ENCODE measurements at regions not wholly inside any gene's neighbourhood (a gene's known extent, or its start where the extent isn't known, plus 50 kb on each side); places are given as distances from the start of the nearest gene placed in this dataset.
"Not testable (repeated sequence)": the region's sequence is repeated elsewhere in the genome, so short reads cannot be mapped to it uniquely, and the experiment has no call there.

GRCh38 chr6:139754898-139755775 is 380.7 kb upstream of the CITED2 start:
- no peak for DNase-seq

- peak; percentile 54 for DNase-seq
These were observed 378.9 kb upstream of the CITED2 start for GRCh38 chr6:139753198-139753861.

GRCh38 chr6:139752086-139752485 is 377.6 kb upstream of the CITED2 start:
- no peak for DNase-seq

GRCh38 chr6:139751179-139751578 is 376.7 kb upstream of the CITED2 start:
- DNase-seq, result no peak

- DNase-seq, result no peak
These were observed 374.1 kb upstream of the CITED2 start for GRCh38 chr6:139748353-139749146.

- DNase-seq, result no peak
These were observed 372.7 kb upstream of the CITED2 start for GRCh38 chr6:139747154-139747553.

GRCh38 chr6:139744891-139745290 is 370.4 kb upstream of the CITED2 start:
- no peak for DNase-seq

- no peak for DNase-seq
These were observed 369.4 kb upstream of the CITED2 start for GRCh38 chr6:139743664-139744437.

- no peak for DNase-seq
These were observed 368.2 kb upstream of the CITED2 start for GRCh38 chr6:139742671-139743070.

- DNase-seq, result no peak
These were observed 364.5 kb upstream of the CITED2 start for GRCh38 chr6:139738801-139739455.

GRCh38 chr6:139736325-139736906 is 362.0 kb upstream of the CITED2 start:
- DNase-seq, result no peak

GRCh38 chr6:139732451-139732850 is 358.0 kb upstream of the CITED2 start:
- no peak for DNase-seq

GRCh38 chr6:139730340-139730974 is 356.0 kb upstream of the CITED2 start:
- no peak for DNase-seq

- no peak for DNase-seq
These were observed 354.5 kb upstream of the CITED2 start for GRCh38 chr6:139728876-139729427.

GRCh38 chr6:139726272-139726671 is 351.8 kb upstream of the CITED2 start:
- DNase-seq, result not testable (repeated sequence)

GRCh38 chr6:139722530-139722929 is 348.1 kb upstream of the CITED2 start:
- no peak for DNase-seq

- DNase-seq, result no peak
These were observed 347.5 kb upstream of the CITED2 start for GRCh38 chr6:139721954-139722353.

- no peak for DNase-seq
These were observed 339.6 kb upstream of the CITED2 start for GRCh38 chr6:139713900-139714506.

- no peak for DNase-seq
These were observed 339.0 kb upstream of the CITED2 start for GRCh38 chr6:139713424-139713823.
